Dedifferentiated amniotic fluid mesenchymal stem cell (primary cell): ENCODE measurements at regions not wholly inside any gene's neighbourhood (a gene's known extent, or its start where the extent isn't known, plus 50 kb on each side); places are given as distances from the start of the nearest gene placed in this dataset.

Experiments
- DNase-seq: peaks from one replicate; pipeline ENCODE4 v3.0.0-alpha.2; 2016; ENCODE audit errors: extremely low spot score

DNA sequence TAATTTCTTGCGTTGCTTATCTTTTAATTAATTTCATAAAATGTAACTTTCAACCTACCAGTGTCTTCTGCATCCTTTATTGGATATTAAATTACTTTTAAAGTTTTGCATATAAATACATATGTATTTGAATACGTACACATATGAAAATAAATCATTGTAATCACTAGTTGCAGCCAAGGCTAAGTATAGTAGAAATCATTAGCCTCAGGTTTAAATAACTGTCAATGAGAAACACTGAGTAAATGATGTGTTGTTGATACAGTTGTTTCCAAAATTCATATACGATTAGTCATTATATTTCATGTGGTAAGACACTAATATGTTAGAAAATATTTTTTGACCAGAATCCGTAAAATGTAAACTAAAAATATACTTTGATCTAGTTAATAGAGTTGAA lies 1267.1 kb upstream of the PCDH20 start:
- DNase-seq: no peak

DNA sequence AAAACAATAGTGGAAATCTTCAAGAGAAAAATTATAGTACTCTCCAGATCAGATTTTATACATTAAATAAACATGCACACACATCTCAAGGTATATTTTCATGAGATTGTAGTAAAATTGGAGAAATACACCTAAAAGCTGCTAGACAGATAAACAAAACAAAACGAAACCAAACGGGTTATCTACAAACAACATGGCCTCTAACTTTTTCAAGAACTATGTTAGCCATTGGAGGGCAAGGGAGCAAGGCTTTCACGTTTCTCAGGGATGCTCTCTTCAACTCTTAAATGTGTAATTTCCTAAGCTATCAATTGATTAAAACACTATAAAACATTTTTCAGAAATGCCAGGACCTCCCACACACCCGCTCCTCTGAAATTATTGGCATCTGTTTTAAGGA lies 1262.4 kb upstream of the PCDH20 start:
- no peak for DNase-seq

DNA sequence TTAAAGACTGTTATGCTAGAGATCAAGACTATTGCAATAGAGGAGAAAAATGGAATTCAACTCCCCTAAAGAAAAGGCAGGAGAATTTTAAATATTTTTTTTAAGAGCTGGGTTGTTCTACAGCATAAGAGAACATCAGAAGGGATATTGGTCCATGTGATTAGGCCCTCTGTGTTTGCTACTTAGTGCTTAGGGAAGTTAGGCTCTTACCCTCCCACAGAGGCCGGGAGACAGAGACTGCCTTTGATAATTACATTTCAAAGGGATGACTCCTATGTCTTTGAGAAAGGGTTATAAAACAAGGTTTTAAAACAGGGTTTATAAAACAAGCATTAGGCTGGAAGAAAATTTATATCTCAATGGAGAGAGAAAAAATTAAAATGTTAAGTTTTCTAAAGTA lies 1248.1 kb upstream of the PCDH20 start:
- DNase-seq: no peak

DNA sequence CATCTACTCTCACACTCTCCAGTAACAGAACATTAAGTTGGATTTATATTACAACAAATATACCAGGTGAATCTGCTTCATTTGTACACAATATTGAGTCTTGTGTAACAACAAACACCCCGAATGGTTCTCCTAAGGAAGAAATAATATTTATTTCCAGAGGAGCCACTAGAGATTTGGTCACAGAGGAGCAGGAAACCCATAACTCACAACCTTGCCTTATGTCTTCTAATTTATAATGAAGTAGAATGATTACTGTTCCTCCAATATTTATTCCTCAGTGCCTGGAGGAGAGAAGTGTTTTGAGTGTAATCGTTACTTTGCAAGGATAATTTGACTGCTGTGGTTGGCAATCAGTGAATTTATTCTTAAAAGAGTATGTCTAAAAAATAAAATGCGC lies 1243.7 kb upstream of the PCDH20 start:
- DNase-seq: no peak

DNA sequence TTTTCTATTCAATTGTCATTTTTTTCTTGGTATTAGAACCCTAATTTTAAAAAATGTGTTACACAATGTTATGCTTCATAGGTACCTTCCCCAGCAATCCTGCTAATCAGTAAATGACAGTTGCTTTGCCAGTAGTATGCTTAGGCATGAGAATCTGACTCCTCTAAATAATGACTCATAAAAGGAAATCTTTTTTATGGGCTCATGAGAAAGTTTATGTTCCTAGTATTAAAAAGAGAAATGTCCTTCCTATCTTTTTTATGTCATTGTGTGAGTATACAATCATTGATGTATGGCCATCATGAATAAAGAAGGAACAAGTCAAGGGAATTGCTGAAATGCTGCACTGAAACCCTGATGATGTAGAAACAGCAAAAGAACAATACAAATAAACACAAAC lies 1237.7 kb upstream of the PCDH20 start:
- DNase-seq: no peak

DNA sequence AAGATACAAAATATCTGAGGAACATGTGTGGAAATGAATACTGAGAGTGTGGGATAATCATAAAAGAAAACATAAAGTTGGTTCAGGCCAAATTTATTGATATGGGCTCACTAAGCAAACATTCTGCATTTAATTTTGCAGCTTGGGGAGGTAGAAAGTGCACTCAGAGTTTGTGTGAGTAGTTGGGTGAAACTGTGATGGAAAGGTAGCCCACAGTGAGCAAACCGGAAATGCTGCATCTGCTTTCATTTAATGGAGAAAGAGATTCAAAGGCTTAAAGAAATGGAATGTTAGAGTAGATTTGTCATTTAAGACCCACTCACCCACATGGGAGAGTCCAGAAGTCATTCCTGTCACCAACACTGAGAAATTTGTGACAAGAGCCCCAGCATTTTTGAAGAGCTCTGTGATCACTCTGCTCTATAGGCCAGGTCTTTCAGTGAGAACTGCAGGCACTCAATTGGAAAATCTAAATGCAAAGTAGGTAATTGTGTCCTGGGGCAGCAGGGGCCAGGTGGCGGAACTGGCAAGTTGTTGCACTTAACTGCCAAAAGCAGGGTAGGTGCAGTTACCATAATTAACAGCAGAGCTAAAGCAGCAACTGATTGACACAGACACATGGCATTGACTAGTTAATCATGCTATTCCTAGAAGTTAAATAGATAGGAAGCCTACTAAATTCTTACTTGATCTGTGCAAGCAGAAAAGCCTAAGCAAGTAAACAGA lies 1228.3 kb upstream of the PCDH20 start:
- no peak for DNase-seq

DNA sequence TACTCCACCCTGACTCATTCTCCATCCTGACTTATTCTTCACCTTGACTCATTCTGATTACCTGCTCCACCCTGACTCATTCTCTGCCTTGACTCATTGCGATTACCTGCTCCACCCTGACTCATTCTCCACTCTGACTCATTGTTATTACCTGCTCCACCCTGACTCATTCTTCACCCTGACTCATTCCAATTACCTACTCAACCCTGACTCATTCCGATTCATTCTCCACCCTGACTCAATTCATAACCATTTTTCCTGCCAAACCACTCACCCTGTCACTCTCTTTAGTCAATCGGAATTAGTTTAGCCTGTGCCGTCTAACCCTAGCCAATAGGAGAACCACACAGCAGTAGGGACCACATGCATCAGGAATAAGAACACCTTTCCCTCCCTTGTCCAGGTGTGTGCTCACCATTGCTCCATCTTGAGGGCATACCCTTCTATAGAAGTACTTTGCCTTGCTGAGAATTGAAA lies 1227.4 kb upstream of the PCDH20 start:
- DNase-seq: no peak

DNA sequence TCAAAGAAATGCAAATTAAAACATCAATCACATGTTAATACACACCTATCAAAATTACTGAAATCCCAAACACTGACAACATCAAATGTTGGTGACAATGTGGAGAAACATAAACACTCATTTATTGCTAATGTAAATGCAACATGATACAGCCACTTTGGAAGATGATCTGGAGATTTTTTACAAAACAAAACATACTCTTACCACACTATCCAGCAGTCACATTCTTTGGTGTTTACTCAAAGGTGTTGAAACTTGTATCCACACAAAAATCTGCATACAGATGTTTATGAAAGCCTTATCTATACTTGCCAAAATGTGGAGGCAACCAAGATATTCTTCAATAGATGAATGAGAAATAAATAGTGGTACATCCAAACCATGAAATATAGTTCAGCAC lies 1219.5 kb upstream of the PCDH20 start:
- no peak for DNase-seq

DNA sequence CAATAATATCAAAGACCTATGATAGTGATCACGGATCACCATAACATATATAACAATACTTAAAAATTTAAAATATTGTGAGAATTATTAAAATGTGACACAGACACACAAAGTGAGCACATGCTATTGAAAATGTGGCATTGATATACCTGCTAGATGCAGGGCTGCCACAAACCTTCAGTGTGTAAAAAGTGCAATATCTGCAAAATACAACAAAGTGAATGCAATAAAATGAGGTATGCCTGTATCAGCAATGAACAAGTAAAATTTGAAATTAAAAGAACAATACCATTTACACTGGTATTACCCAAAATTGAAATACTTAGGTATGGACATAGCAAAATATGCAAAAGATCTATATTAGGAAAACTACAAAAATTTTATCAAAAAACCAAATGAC lies 1217.8 kb upstream of the PCDH20 start:
- DNase-seq: no peak

DNA sequence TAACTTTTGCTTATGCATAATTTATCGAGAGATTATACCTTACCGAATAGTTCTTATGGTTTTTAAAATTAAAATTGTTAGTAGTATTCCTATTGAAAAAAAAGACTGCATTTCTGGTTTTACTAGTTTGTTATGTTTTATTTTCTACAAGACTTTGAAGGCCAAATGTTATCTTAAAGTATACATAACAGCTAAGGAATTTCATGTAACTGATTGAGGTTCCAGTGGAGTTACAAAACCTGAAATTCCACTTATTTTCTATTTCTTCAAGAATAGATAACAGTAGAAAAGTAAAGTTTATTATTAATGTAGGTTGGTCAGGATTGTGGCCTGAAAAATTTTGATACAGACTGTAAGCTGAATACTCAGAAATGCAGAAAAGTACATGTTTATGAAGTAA lies 1216.0 kb upstream of the PCDH20 start:
- DNase-seq: no peak

DNA sequence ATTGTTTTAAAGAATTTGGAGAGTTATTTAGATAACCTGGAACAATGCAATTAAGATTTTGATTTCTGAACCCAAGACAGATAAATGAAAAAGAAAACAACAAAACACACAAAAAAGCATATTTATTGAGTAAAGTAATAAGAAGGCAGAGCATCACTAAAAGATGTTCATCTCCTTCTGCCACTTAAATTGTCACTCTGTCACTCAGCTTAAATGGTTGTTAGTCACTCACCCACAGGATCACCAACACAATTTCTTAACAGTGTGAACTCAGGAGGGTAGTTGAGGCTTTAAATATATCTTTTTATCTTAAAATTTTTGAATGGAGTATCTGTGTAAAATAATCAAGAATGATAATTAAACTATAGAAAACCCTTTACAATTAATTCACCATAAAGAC lies 1215.5 kb upstream of the PCDH20 start:
- DNase-seq: no peak

DNA sequence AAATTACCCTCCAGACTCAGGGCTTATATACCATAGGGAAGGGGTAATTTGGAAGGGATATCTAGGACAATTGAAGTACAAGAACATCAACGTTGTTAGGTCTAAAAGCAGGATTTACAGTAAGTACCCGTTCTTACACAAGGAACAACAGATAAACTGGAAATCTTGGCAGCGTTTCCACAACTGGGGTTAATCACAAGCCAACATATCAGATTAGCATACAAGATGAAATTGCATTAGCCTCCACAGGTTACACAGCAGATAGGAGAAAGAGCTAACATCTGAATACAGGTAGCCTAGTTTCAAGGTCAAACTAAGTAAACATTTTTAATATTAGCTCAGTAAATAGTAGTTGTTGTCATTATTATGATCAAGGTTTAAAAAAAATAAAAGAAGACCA lies 1214.0 kb upstream of the PCDH20 start:
- DNase-seq: no peak

DNA sequence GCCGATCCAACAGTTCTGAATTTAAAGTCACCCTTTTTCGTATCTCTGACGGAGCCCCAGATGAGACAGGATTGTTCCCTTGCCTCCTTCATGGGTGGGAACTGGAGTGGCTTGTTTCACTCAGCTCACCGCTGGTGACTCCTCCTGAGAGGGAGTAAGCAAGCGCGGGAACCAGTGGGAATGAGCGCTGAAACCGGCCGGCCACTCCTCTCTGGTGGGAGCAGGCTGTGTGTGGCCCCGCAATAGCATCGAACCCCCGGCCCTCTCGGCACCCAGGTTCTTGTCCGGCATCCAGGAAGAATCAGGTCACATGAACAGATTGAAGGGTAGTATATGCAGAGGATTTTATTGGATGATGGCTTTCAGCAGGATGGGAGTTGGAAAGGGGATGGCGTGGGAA lies 1211.6 kb upstream of the PCDH20 start:
- DNase-seq: no peak

DNA sequence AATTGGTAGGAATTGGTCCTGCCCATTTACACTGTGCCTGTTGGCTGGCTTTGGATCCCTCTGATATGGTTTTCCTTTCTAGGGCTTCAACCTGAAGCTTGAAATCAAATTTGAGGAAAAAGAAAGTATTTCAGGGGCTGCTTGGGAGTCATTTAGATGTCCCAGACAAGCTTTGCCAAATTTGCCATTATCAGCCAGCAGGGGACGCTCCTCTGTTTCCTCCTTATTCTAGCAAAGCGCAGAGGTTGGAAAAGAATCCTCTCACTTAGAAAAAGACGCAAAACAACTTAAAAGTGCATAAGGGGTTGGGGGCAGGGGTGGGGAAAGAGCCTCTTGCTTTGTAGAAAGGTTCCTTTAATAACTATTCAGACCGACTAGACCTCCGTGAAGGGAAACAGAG lies 1211.1 kb upstream of the PCDH20 start:
- DNase-seq: no peak

DNA sequence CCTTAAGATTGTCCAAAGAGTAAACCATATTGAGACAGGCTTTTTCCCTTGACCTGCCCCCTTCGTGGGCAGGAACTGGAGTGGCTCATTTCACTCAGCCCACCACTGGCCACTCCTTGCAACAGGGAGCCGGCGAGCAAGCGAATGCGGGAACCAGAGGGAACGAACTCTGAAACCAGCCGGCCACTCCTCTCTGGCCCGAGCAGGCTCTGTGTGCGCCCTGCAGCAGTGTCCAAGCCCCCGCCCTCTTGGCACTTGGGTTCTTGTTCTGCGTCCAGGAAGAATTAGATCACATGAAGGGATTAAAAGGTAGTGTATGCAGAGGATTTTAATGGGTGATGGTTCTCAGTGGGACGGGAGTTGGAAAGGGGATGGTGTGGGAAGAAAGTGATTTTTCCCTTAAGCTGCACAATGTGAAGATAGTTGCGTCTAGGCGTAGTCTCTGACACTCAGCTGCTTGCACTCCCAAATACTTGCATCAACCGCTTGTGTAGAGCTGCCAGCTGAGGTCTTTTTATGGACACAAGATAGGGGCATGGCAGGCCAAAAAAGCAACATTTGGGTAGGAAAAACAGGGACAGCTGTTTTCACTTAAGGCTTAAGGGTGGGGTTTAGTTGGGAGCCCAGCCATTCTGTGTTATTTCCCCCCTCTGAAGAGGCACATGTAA lies 1209.7 kb upstream of the PCDH20 start:
- DNase-seq: no peak

DNA sequence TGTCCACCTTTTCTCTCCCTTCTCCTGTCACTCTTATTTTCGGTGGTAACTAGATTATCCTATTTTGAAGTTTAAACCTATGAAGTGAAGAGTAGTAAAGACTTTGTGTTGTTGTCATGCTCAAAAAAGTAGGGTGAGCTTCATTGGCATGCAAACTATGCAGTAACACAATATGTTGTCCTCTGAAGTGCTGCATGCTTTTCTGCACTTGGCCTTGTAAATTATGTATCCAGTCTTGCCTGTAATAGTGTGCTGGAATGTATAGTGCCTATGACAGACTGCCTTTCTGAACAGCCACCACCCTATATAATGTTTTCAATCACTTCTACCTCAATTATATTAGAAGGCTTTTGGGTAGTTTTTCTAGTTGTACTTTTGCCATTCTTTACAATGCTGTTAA lies 1198.2 kb upstream of the PCDH20 start:
- DNase-seq: no peak

DNA sequence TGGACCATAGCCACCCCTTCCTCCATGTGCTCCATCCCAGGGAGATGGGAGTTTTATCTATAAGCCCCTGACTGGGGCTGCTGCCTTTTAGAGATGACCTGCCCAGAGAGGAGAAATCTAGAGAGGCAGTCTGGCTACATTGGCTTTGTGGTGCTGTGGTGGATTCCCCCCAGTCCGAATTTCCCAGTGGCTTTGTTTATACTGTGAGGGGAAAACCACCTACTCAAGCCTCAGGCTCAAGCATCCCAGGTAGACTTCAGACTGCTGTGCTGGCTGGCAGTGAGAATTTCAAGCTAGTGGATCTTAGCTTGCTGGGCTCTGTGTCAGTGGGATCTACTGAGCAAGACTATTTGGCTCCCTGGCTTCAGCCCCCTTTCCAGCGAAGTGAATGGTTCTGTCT lies 1195.7 kb upstream of the PCDH20 start:
- DNase-seq: no peak

DNA sequence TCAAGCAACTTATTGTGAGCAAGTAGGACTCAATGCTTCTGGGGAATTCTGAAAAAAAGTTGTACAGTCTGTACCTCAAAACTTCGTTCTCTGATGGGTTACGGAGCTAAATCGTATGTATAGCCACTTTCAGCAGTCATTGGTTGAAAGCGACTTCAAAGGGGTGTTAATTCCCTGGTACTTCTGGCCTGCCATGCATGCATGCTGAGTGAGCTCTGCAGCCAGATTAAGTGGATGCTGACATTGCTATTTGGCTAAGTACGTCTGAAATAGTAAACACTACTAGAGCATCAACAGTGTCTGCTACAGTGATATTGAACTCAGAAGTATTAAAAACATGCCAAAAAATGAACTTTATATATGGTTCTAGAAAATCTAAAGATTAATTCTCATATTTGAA lies 1183.1 kb upstream of the PCDH20 start:
- DNase-seq: no peak

DNA sequence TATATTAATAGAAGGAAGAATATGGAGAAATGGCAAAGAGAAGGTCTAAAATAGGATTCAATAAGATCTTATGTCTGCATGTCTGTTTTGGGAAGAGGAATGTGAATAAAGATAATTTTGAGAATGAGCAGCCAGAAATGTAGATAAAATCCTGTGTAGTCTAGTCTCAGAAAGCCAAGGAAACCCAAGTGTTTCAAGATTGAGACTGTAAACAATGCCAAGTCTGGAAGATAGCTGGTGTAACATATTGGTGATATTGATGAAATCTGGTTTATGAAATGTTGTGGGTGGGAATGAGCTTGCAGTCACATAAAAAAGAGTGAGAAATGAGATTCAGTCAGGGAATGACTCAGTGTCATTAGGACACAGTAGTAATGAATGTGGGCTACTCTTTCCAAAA lies 1180.3 kb upstream of the PCDH20 start:
- no peak for DNase-seq

DNA sequence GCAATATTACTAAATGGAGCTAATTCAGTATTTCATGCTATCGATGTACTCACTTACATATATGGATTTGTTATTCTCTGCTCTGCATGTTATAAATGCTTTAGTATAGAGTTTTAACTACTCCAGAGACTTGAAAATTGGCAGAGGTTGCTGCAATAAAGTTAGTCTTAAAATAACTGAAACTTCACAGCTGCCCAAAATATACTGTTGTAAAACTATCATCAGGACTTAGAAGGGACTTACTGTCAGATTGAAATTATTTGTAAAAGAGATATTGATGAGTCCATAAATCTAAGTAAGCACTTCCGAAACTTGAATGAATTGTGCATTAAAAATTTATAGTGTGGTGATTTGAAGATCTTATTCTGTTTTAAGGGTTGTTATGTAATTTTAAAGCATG lies 1178.2 kb upstream of the PCDH20 start:
- DNase-seq: no peak

DNA sequence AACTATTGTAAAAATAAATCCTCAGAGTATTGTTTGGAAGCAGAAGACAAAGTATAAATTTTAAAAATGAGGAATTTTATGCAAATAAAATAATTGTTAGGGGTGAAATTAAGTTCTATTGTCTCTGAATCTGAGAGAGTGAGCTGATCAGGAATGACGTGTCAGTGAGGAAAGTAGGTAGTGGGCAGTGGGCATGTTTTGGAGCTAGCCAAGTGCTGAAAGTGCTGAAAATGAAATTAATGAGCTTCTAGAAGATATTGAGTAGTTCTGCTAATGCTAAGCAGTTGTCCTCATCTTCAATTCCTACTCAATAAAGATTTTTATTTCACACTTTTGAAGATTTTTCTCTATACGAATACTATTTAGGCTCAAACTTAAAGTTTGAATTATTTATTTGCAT lies 1167.8 kb upstream of the PCDH20 start:
- DNase-seq: no peak

DNA sequence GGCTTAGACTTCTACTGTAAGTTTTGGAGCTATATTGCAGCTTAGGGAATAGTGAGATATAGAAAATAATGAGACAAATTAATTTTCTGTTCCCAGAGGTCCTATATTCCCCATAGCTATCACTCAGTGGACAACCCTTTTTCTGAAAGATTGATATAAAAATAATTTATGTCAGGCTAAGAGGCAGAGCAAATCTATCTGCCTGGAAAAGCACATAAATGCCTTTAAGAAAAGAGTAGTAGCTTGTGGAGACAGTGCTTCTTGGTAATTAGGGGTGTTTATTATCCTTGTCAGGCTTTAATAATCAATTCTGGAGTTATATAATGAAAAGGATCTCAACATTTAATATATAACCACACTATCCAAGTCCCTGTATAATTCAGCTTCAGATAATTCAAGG lies 1162.8 kb upstream of the PCDH20 start:
- no peak for DNase-seq

DNA sequence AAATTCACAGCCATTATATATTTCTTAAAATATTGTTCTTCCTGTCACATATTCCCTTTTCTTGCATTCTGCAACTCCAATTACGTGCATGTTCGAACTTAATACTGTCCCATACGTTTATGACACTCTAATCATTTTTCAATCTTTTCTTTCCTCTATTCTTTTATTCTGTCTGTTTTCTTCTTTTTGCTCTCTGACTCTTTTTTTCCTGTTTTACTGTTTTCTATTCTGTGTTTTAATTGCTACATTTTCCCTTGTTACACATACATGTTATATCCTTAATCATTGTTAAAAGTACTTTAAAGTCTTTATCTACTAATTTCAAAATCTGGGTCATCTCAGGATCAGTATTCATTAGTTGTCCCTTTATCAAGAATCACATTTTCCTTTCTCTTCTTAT lies 1149.1 kb upstream of the PCDH20 start:
- no peak for DNase-seq

DNA sequence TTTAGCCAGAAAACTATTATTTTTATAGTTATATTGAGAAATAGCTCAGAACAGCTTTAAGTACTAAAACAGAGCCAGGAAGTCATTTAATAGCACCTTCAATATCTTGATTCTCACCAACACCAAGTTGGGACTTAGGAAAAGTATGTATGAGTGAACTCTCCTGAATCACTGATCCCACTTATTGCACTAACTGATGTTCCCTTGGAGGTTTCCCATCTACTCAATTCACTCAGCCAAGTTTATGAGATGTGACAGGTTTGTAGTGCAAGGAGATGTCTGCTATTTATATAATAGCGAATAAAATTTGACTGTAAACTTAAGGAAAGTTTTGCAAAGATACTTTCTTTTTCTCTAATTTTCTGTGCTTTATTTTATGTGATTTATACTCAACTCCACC lies 1147.6 kb upstream of the PCDH20 start:
- DNase-seq: no peak
